GM10266 (cell line): ENCODE measurements at regions not wholly inside any gene's neighbourhood (a gene's known extent, or its start where the extent isn't known, plus 50 kb on each side); places are given as distances from the start of the nearest gene placed in this dataset.

ENCODE experiments used
- DNase-seq: peaks from one replicate; pipeline ENCODE4 v3.0.0; 2012; ENCODE audit errors: extremely low spot score
- TF ChIP-seq, protein P1 (sequence below): IDR thresholded peaks from 2 replicates; pipeline ENCODE4 v1.5.1; 2012; ENCODE audit warnings: mild to moderate bottlenecking, low read depth; ENCODE audit not compliant: control insufficient read depth, insufficient read depth; ENCODE audit errors: missing control alignments

DNA sequence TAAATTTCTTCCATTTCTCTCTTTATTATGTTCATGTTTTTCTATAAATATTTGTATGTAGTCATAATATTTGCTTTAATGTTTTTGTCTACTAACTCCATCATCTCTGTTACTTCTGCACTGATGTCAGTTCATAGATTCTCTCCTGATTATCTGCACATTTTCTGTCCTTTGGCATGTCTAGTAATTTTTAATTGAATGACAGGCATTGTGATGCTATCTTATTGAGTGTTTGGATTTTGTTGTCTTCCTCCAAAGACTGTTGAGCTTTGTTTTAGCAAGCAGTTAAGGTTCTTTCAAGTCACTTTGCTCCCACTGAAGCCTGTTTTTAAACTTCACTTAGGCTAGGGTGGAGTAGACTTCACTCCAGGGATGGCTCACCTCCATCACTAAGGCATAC is 276.8 kb downstream of the DLEU7 start:
- TF ChIP-seq, protein P1, sequence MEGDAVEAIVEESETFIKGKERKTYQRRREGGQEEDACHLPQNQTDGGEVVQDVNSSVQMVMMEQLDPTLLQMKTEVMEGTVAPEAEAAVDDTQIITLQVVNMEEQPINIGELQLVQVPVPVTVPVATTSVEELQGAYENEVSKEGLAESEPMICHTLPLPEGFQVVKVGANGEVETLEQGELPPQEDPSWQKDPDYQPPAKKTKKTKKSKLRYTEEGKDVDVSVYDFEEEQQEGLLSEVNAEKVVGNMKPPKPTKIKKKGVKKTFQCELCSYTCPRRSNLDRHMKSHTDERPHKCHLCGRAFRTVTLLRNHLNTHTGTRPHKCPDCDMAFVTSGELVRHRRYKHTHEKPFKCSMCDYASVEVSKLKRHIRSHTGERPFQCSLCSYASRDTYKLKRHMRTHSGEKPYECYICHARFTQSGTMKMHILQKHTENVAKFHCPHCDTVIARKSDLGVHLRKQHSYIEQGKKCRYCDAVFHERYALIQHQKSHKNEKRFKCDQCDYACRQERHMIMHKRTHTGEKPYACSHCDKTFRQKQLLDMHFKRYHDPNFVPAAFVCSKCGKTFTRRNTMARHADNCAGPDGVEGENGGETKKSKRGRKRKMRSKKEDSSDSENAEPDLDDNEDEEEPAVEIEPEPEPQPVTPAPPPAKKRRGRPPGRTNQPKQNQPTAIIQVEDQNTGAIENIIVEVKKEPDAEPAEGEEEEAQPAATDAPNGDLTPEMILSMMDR = no peak
- no peak for DNase-seq

DNA sequence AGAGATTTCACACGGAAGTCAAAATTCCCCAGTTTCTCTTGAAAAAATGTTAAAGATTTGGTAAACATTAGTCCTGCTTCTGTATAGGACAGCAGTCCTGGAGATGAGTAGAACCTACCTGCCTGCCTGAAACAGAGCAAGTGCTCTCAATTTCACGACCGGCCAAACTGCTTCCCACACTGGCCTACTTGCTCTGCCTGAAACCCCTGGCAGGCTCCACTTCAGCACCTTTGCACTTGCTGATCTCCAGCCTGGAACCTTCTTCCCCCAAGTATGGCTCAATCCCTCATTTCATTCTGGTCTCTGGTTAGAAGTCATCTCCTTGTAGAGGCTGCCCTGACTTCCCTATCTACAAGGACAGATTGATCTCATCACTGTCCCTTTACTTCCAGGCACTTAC is 271.4 kb downstream of the DLEU7 start:
- TF ChIP-seq, protein P1 = no peak
- no peak for DNase-seq

DNA sequence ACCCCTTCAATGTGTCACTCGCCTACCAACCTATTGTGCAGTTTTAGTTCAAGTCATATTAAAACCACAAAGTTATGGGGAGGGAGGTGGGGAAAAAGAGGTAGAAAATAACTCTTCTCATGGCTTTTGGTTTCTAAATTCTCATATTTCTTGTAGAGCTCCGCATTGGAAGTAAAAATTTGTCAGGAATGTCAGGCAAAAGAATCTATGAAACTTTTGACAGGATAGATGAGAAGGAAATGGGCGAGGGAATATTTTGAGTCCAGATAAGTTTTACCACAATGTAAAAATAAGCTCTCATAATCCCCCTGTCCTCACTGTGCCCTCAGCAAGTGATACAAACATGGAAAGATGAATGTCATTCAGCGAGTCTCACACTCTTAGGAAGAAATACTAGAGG is 270.4 kb downstream of the DLEU7 start:
- TF ChIP-seq, protein P1 = no peak
- DNase-seq = no peak

DNA sequence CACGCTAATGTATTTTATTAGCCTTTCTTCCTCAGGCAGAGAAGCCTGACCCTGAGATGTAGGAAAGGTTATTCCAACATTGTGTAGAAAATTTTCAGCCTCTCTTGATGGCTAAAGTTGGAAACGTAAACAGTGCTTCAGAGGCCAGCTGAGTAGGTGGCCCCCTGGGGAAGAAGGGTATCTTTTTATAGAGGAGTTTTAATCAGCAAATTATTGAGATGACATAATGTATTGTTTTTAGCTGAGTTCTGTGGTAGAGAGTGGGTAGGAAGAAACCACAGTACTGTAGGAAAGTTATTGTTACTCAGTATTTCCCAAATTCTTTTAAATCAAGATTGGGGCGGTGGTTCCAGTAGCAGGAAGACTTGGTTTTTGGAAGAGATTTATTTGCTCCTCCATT is 268.8 kb downstream of the DLEU7 start:
- no peak for DNase-seq
- TF ChIP-seq, protein P1 = no peak

DNA sequence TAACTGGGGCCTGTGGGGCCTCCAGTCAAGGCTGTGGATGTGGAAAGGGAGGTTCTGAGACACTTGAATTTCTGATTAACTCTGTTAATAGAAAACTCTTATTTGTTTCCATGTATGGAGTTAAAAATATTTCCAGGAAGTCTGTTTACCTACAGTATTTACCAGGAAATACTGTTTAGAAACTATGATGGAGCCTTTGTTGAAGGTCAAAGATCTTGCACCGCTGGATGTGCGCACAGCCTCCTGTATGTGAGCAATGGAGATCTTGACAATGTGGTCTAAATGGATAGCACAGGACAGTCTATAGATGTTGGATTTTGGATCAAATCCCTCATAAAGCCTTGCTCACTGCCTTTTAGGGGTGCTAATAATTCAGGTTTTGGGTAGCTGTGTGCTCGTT is 268.4 kb downstream of the DLEU7 start:
- no peak for DNase-seq
- TF ChIP-seq, protein P1 = no peak

DNA sequence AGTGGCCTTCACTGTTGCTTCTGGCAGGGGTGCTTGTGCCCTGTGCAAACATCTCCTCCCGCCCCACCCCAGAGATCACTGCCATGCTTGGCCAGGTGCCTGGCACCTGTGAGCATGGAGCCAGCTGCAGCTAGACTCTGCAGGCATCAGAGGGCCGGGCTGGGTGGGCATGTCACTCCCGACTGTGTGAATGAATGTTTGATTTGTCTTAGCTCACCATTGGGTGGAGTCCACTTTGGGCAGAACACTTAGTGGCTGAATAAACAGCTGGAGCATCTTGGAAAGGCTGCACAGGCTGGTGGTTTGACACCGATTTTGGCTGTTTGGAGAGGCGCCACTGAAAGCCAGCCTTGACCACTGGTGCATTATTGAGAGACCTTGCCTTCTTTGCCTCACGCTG is 267.3 kb downstream of the DLEU7 start:
- DNase-seq = no peak
- TF ChIP-seq, protein P1 = no peak

DNA sequence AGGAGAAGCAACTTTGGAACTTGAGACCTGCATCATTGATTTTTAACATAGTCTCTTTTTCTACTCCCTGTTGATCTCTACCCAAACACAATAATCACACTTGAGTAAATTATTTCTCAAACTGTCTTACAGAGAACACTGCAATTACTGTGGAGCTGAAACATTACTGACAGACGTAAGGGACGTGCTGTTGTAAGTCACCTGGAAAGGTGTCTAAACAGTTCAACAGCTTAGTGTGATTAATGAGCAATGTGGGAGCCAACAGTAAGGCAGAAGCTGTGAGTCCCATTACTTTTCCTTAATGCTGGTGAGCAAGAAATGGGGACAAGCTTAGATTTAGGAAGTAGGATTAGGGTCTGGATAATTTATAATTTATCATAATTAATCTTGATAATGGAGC is 265.7 kb downstream of the DLEU7 start:
- DNase-seq = no peak
- TF ChIP-seq, protein P1 = no peak
